HG03159 (cell line): ENCODE measurements at regions not wholly inside any gene's neighbourhood (a gene's known extent, or its start where the extent isn't known, plus 50 kb on each side); places are given as distances from the start of the nearest gene placed in this dataset.

Source experiments
- ATAC-seq: cut with Tn5 transposase; IDR thresholded peaks from one replicate; pipeline ENCODE4 v1.9.1; 2021; ENCODE audit warnings: mild to moderate bottlenecking, moderate library complexity; ENCODE audit not compliant: unreplicated experiment

- peak; percentile 58 for ATAC-seq
Observed at GRCh38 chr4:100569196-100569595, 51.4 kb upstream of the EMCN start.
